GM03348 (cell line): ENCODE measurements at regions not wholly inside any gene's neighbourhood (a gene's known extent, or its start where the extent isn't known, plus 50 kb on each side); places are given as distances from the start of the nearest gene placed in this dataset.

ENCODE experiments used
- DNase-seq: peaks from one replicate; pipeline ENCODE4 v3.0.0; 2012; ENCODE audit warnings: low spot score

DNA sequence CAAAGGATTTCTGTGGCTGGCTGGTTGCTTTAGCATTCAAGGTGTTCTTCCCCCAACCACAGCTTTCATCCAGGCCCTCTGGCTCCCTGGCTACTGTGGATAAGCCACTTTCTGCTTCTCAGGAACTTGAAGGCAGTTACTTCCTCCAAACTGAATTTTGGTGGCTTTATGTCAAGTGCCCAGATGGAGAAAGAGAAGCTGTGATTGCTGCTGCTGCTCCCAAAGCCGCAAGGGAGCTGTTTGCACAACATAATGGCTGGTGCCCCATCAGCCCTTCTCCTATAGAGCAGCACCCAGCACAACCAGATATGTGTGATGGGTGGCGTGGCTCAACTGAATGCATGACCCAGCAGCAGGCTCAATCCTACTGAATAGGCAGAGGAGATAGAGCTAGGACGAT is 465.2 kb downstream of the MAFB start:
- no peak for DNase-seq

- no peak for DNase-seq
Measured at GRCh38 chr20:40218971-40219370, 470.1 kb downstream of the MAFB start.

DNA sequence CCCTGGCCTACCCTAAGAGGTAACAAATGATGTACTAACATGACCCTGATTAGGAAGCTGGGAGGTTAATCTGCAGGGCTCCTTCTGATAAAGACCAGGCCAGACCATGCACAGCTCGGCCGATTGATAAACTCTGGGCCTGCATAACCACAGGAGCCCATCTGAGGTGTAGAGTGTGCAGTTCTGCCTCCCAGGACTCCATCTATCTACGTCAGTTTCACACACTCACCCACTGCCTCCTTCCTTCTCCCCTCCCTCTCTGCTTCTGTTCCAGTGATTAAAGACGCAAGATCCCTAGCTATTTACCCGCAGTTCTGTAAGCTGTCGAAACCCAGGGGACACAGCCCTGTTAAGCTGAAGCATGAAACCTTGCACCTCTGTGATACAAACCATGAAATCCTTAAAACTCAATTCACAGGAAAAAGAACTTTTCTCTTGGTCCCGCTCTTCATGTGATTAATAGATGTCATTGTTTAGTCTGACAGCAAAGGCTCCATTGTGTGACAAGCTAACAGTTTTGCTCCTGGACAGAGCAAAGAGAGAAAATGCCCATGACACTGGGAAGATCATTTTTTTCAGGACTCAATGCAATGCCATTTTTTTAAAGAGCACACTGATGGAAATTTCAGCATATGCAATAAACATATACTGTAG is 470.6 kb downstream of the MAFB start:
- DNase-seq, result no peak

- DNase-seq, result no peak
Measured at GRCh38 chr20:40207655-40208054, 481.4 kb downstream of the MAFB start.

- no peak for DNase-seq
Measured at GRCh38 chr20:40205971-40206370, 483.1 kb downstream of the MAFB start.

- no peak for DNase-seq
Measured at GRCh38 chr20:40203032-40203431, 486.0 kb downstream of the MAFB start.

GRCh38 chr20:40197691-40198090 is 491.3 kb downstream of the MAFB start:
- DNase-seq, result no peak

DNA sequence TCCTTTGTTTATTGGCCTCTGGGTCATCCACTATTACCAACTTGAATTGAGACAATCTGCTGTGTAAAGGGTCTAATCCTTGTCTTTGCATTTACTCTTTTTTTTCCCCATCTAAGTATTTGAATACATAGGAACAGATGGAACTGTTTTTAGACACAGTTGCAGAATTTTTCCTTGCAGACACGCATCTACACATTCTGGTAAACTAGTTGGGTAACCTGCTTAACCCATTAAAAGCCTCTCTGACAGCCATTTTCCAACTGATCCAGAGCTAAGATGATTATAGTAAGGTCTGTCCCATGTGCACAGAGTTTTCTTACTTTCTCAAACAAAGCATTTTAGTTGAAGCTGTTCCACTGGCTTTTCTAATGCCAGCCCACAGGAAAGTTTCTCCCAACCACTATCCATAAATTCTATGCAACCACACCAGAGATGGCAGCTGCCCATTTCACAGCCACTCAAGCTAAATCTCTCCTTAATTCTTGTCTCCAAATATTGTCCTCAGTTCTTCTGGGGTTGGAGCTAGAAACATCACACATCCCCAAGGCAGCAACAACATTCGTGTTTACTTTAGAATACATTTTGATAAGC is 492.1 kb downstream of the MAFB start:
- no peak for DNase-seq

DNA sequence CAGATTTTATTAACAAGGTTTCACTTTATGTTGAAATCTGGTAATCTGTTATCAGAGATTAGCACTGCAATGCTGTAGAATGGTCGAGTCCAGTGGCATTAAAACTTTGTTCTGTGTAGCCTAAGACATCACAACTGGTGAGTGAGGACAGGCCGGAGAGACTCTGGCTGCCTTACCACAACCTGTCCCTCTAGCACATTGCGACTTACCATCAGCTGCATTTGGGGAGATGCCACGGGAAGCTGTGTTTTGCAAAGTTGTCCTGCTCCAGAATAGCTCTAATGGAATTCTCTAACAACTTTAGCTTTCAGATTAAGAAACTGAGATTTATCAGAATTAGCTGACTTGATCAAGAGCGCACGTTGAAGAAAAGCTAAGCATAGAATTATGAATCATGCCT is 493.3 kb downstream of the MAFB start:
- DNase-seq, result no peak

GRCh38 chr20:40192529-40192928 is 496.5 kb downstream of the MAFB start:
- no peak for DNase-seq

GRCh38 chr20:40192081-40192480 is 497.0 kb downstream of the MAFB start:
- DNase-seq, result no peak

- DNase-seq, result no peak
Measured at GRCh38 chr20:40191573-40191972, 497.5 kb downstream of the MAFB start.

DNA sequence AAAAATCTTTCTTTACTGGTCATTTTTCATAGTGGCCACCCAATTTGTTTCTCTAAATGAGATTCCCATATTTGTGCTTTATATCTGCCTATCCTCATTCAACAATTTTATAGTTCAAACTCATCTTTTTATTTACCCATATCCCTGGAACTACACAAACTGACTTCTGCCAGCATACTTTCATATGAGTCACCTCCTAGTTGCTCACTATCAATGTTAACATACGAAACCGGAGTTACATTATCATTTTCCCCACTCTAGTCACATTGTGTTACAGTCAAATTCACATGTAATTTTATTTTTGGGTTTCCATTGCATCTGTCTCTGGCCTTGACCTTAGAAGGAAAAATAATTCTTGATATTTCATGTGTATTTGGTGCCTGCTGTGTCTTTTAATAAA is 499.4 kb downstream of the MAFB start:
- DNase-seq, result peak; percentile 7

- no peak for DNase-seq
Measured at GRCh38 chr20:40188319-40188718, 500.7 kb downstream of the MAFB start.

DNA sequence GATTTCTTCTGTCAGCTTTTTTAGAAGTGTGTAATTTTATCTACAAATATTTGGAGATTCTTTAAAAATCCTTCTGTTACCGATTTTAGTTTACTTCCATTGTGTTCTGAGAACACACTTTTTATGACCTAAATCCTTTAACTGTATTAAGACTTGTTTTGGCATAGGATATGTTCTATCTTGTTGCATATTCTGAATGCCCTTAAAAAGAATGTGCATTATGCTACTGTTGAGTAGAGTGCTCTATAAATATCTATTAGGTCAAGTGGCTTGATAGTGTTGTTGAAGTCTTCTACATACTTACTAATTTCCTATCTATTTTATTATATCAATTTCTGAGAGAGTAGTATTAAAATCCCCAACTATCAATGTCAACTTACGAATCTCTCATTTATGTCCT is 502.2 kb downstream of the MAFB start:
- no peak for DNase-seq

GRCh38 chr20:40181676-40182075 is 507.4 kb downstream of the MAFB start:
- no peak for DNase-seq

- DNase-seq, result no peak
Measured at GRCh38 chr20:40176098-40176841, 512.8 kb downstream of the MAFB start.

GRCh38 chr20:40175296-40175695 is 513.7 kb downstream of the MAFB start:
- no peak for DNase-seq

- DNase-seq, result no peak
Measured at GRCh38 chr20:40173872-40174271, 515.2 kb downstream of the MAFB start.

GRCh38 chr20:40168981-40169620 is 519.9 kb downstream of the MAFB start:
- no peak for DNase-seq

DNA sequence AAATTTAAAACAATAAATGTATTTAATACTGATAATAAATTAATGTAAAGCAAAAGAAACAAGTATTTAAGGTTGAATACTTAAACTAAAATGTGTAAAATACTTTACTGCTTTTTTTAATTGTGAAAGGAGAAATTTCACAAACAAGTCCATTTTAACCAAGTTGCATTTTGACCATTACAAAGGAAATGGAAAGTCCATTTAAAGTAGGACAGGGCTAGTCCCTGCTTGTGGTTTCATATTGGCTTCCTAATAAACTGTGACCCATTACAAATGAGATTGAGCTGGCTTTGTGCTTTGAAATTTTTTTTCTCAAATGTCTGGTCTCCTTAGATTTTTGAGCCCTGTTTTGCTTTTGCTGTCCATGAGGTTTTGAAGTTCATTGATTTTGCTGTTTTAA is 527.6 kb downstream of the MAFB start:
- DNase-seq, result no peak

GRCh38 chr20:40160097-40160550 is 528.9 kb downstream of the MAFB start:
- DNase-seq, result peak; percentile 62

GRCh38 chr20:40159276-40159675 is 529.8 kb downstream of the MAFB start:
- no peak for DNase-seq
